ENCODE measurements at regions not wholly inside any gene's neighbourhood (a gene's known extent, or its start where the extent isn't known, plus 50 kb on each side); places are given as distances from the start of the nearest gene placed in this dataset.

- no peak for TF ChIP-seq POLR2AphosphoS5 (IDR thresholded peaks at IDR 0.05; ENCODE audit: low read depth, low read length)
- TF ChIP-seq POLR2A (IDR thresholded peaks at IDR 0.05; ENCODE audit: low read depth, low read length): no peak
- TF ChIP-seq TAF1 (IDR thresholded peaks at IDR 0.05; ENCODE audit: borderline replicate concordance, low read depth, low read length): no peak
These were observed 178.8 kb downstream of the OPA1 start for GRCh38 chr3:193771653-193772421.

Measured in GM12892 (cell line).